GM12892 (cell line): ENCODE measurements at regions not wholly inside any gene's neighbourhood (a gene's known extent, or its start where the extent isn't known, plus 50 kb on each side); places are given as distances from the start of the nearest gene placed in this dataset.

Experiments
- POLR2A ChIP-seq: IDR thresholded peaks from 2 replicates; pipeline ENCODE4 v1.6.1; 2011; ENCODE audit warnings: low read depth, low read length, control low read depth
- POLR2AphosphoS5 ChIP-seq: IDR thresholded peaks from 2 replicates; pipeline ENCODE4 v1.6.1; 2011; ENCODE audit warnings: low read depth, low read length, control low read depth
- TAF1 ChIP-seq: IDR thresholded peaks from 2 replicates; pipeline ENCODE4 v1.6.1; 2011; ENCODE audit warnings: low read depth, mild to moderate bottlenecking, control low read depth, low read length, borderline replicate concordance

DNA sequence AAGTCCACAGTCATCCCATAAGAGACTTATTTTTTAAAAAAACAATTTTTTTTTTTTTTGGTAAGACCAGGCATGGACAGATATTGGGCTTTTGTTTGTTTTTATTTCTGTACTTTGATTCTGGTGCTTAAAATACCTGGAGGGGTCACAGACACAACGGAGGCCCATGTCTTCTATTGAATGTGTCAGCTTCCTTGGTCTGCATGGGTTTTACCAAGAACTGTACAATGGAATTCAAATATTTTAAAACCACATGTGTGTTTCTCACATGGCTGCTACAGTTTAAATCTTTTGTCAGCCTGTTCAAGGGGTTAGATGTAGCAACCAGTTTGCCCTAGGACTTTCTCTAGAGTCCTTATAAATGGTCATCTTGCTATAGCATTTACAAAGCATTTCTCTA lies 139.8 kb downstream of the SOX4 start:
- TF ChIP-seq POLR2A, result no peak
- no peak for TF ChIP-seq POLR2AphosphoS5
- no peak for TF ChIP-seq TAF1
